SK-N-SH (cell line): ENCODE measurements at regions not wholly inside any gene's neighbourhood (a gene's known extent, or its start where the extent isn't known, plus 50 kb on each side); places are given as distances from the start of the nearest gene placed in this dataset.

ENCODE experiments used
- CTCF ChIA-PET: fragments of 300-600, 350-600 bp; formaldehyde crosslinking; extraction: SDS; loops from one replicate; lab custom pipeline; 2021; lab: Yijun Ruan, JAX
- POLR2A ChIA-PET: fragments of 350-600 bp; sonication (Branson Sonifier 250); formaldehyde crosslinking; extraction: SDS; loops from one replicate; lab custom pipeline; 2020; ENCODE audit warnings: antibody characterized with exemption, inconsistent platforms; lab: Yijun Ruan, JAX
- DNase-seq: peaks from one replicate; pipeline ENCODE4 v3.0.0; 2012
- H2AFZ ChIP-seq: fragments of 200-600 bp; sonication (generic); 2 replicates; pipeline ENCODE4 v1.8.1; 2016; ENCODE audit warnings: antibody characterized with exemption, mild to moderate bottlenecking, low read depth
- H3F3A ChIP-seq: fragments of 200-600 bp; sonication (generic); replicated peaks from 2 replicates; pipeline ENCODE3; 2016; ENCODE audit warnings: antibody characterized with exemption, mild to moderate bottlenecking; ENCODE audit not compliant: insufficient read depth
- H3K27ac ChIP-seq, 2 experiments: fragments of 200-500 bp in 1 of 2; fragments of 200-600 bp in 1 of 2; sonication (Bioruptor generic) in 1 of 2; sonication (generic), shearing (Covaris generic) in 1 of 2; 2 replicates each; pipeline versions ENCODE4 v1.5.1 to v1.6.1; 2014 to 2016; ENCODE audit warnings: low read depth in 2 of 2, inconsistent platforms in 1 of 2, low read length in 1 of 2, mild to moderate bottlenecking in 1 of 2, mixed read lengths in 1 of 2
- H3K27me3 ChIP-seq: fragments of 200-600 bp; sonication (generic), shearing (Covaris generic); 2 replicates; pipeline ENCODE4 v1.6.1; 2016; ENCODE audit warnings: mixed run types; ENCODE audit not compliant: insufficient read depth
- H3K36me3 ChIP-seq, 2 experiments: fragments of 200-500 bp in 1 of 2; fragments of 200-600 bp in 1 of 2; sonication (Bioruptor generic) in 1 of 2; sonication (generic) in 1 of 2; replicated peaks in 1 of 2; 2 replicates each; pipeline versions ENCODE3 to v1.5.1; 2014 to 2016; ENCODE audit warnings: low read length in 1 of 2, mild to moderate bottlenecking in 1 of 2; ENCODE audit not compliant: insufficient read depth in 2 of 2, control insufficient read depth in 1 of 2
- H3K4me1 ChIP-seq, 2 experiments: fragments of 200-500 bp in 1 of 2; fragments of 200-600 bp in 1 of 2; sonication (Bioruptor generic) in 1 of 2; sonication (generic), shearing (Covaris generic) in 1 of 2; 2 replicates each; pipeline versions ENCODE4 v1.5.1 to v1.6.1; 2014 to 2016; ENCODE audit warnings: low read depth in 1 of 2, low read length in 1 of 2, mixed run types in 1 of 2; ENCODE audit not compliant: insufficient read depth in 2 of 2, control insufficient read depth in 1 of 2
- H3K4me2 ChIP-seq: fragments of 200-600 bp; sonication (generic), shearing (Covaris generic); 2 replicates; pipeline ENCODE4 v1.6.1; 2017; ENCODE audit warnings: mixed run types
- H3K4me3 ChIP-seq, 2 experiments: fragments of 200-500 bp in 1 of 2; fragments of 200-600 bp in 1 of 2; sonication (Bioruptor generic) in 1 of 2; sonication (generic), shearing (Covaris generic) in 1 of 2; 2 replicates each; pipeline versions ENCODE4 v1.5.1 to v1.8.1; 2014 to 2016; ENCODE audit warnings: low read depth in 2 of 2, inconsistent platforms in 1 of 2, low read length in 1 of 2, mild to moderate bottlenecking in 1 of 2, mixed read lengths in 1 of 2, moderate library complexity in 1 of 2
- H3K79me2 ChIP-seq: fragments of 200-600 bp; sonication (generic); 2 replicates; pipeline ENCODE4 v1.8.1; 2017; ENCODE audit warnings: mild to moderate bottlenecking; ENCODE audit not compliant: insufficient read depth
- H3K9ac ChIP-seq: fragments of 200-600 bp; sonication (generic); 2 replicates; pipeline ENCODE4 v1.6.1; 2017; ENCODE audit warnings: mixed run types
- H3K9me2 ChIP-seq: fragments of 200-600 bp; sonication (generic); 2 replicates; pipeline ENCODE4 v1.6.1; 2017; ENCODE audit warnings: mixed run types
- H3K9me3 ChIP-seq: fragments of 200-600 bp; sonication (generic); 2 replicates; pipeline ENCODE4 v1.6.1; 2017; ENCODE audit warnings: mixed run types, mild to moderate bottlenecking, moderate library complexity
- H4K20me1 ChIP-seq: fragments of 200-600 bp; sonication (generic); 2 replicates; pipeline ENCODE4 v1.6.1; 2017; ENCODE audit warnings: mild to moderate bottlenecking, mixed run types; ENCODE audit not compliant: insufficient read depth
- CHD2 ChIP-seq: fragments of 150-350 bp; IDR thresholded peaks from 2 replicates; pipeline ENCODE4 v1.6.1; 2018; ENCODE audit warnings: low read length; ENCODE audit not compliant: partially characterized antibody
- CTCF ChIP-seq: fragments of 200-600 bp; sonication (generic); IDR thresholded peaks from 2 replicates; pipeline ENCODE4 v1.6.1; 2017; ENCODE audit warnings: antibody characterized with exemption, mild to moderate bottlenecking, moderate library complexity
- ELF1 ChIP-seq: IDR thresholded peaks from 2 replicates; pipeline ENCODE4 v1.4.0; 2012
- EP300 ChIP-seq, 2 experiments: IDR thresholded peaks; 2 replicates each; pipeline versions ENCODE4 v1.4.0 to v1.6.1; 2012; ENCODE audit warnings: borderline replicate concordance in 1 of 2, low read depth in 1 of 2, low read length in 1 of 2
- FOSL2 ChIP-seq: IDR thresholded peaks from 2 replicates; pipeline ENCODE4 v1.4.0; 2012; ENCODE audit warnings: low read depth, mild to moderate bottlenecking, moderate library complexity, borderline replicate concordance
- FOXJ3 ChIP-seq: sonication (generic); formaldehyde crosslinking; IDR thresholded peaks from 2 replicates; pipeline ENCODE4 v1.5.1; 2020; ENCODE audit warnings: mild to moderate bottlenecking, missing genetic modification reagents
- FOXM1 ChIP-seq: IDR thresholded peaks from 2 replicates; pipeline ENCODE4 v1.4.0; 2012; ENCODE audit warnings: low read depth, mild to moderate bottlenecking
- GABPA ChIP-seq: IDR thresholded peaks from 2 replicates; pipeline ENCODE4 v1.4.0; 2012; ENCODE audit warnings: low read depth, mild to moderate bottlenecking
- GATA2 ChIP-seq: sonication (generic); formaldehyde crosslinking; IDR thresholded peaks from 2 replicates; pipeline ENCODE4 v1.5.0; 2020; ENCODE audit warnings: mild to moderate bottlenecking, missing genetic modification reagents
- JUND ChIP-seq: IDR thresholded peaks from 2 replicates; pipeline ENCODE4 v1.4.0; 2012
- MAX ChIP-seq: IDR thresholded peaks from 2 replicates; pipeline ENCODE4 v1.4.0; 2012; ENCODE audit warnings: low read depth
- MXI1 ChIP-seq: IDR thresholded peaks from 2 replicates; pipeline ENCODE4 v1.6.1; 2012; ENCODE audit warnings: mild to moderate bottlenecking, low read depth, low read length, improper control_type of control experiment
- NFIC ChIP-seq: IDR thresholded peaks from 2 replicates; pipeline ENCODE4 v1.4.0; 2012; ENCODE audit warnings: borderline replicate concordance
- PBX3 ChIP-seq: IDR thresholded peaks from 2 replicates; pipeline ENCODE4; 2012
- POLR2AphosphoS5 ChIP-seq: IDR thresholded peaks from 2 replicates; pipeline ENCODE4 v1.6.1; 2012; ENCODE audit warnings: low read depth, low read length
- RCOR1 ChIP-seq: fragments of 150-350 bp; IDR thresholded peaks from 2 replicates; pipeline ENCODE4 v1.6.1; 2017; ENCODE audit warnings: antibody characterized with exemption, low read length
- TCF12 ChIP-seq: IDR thresholded peaks from 2 replicates; pipeline ENCODE4 v1.4.0; 2012
- USF1 ChIP-seq: IDR thresholded peaks from 2 replicates; pipeline ENCODE4 v1.4.0; 2012; ENCODE audit warnings: low read depth, borderline replicate concordance
- YY1 ChIP-seq: IDR thresholded peaks from 2 replicates; pipeline ENCODE4 v1.4.0; 2012; ENCODE audit warnings: low read depth, mild to moderate bottlenecking
- ZBTB33 ChIP-seq: IDR thresholded peaks from 2 replicates; pipeline ENCODE4 v1.4.0; 2012; ENCODE audit warnings: low read depth, borderline replicate concordance
- WGBS: methylation state at CpG from one replicate; pipeline ENCODE4 v1.1.6; 2017; ENCODE audit warnings: low lambda C conversion rate; 5-methylcytosine and 5-hydroxymethylcytosine counted together

GRCh38 chr18:40524881-40525280 is 1430.2 kb upstream of the PIK3C3 start (continued):
- TF ChIP-seq EP300 (IDR thresholded peaks at IDR 0.05; ENCODE audit: borderline replicate concordance in 1 of 2, low read depth in 1 of 2, low read length in 1 of 2), result no peak
- TF ChIP-seq PBX3, result no peak
- no peak for TF ChIP-seq USF1
- TF ChIP-seq GATA2 (CRISPR knock-in tag), result no peak

GRCh38 chr18:40523287-40523686 is 1431.7 kb upstream of the PIK3C3 start:
- WGBS, result 88% methylated on average over 1 of the region's 1 CpG

More at GRCh38 chr18:40523287-40523686, 1431.7 kb upstream of the PIK3C3 start:
- Histone ChIP-seq H3K4me2 (no peak overlapping the region), H3K36me3 (no peaks in the 10 kb centered on the region), H4K20me1 (no peaks in the 10 kb centered on the region), H3K9me2 (no peaks in the 10 kb centered on the region), H3K79me2 (no peaks in the 10 kb centered on the region), H3F3A (no peaks in the 10 kb centered on the region), H2AFZ (no peak overlapping the region), H3K9ac (no peak overlapping the region), H3K4me3 (no peak overlapping the region), H3K27ac (no peak overlapping the region), H3K27me3 (no peaks in the 10 kb centered on the region), H3K9me3 (no peaks in the 10 kb centered on the region), H3K4me1 (no peaks in the 10 kb centered on the region)
- ChIA-PET CTCF (no interaction called here), POLR2A (no interaction called here)
- TF ChIP-seq ELF1, result no peak
- no peak for TF ChIP-seq NFIC
- no peak for TF ChIP-seq YY1
- TF ChIP-seq CHD2, result no peak
- TF ChIP-seq FOXM1, result no peak
- no peak for TF ChIP-seq TCF12
- no peak for TF ChIP-seq FOSL2
- no peak for TF ChIP-seq MXI1
- TF ChIP-seq RCOR1, result no peak
- no peak for TF ChIP-seq JUND
- TF ChIP-seq CTCF, result no peak
- no peak for TF ChIP-seq MAX
- TF ChIP-seq GATA2 (CRISPR knock-in tag), result no peak
- no peak for TF ChIP-seq GABPA
- no peak for TF ChIP-seq ZBTB33
- TF ChIP-seq PBX3, result no peak
- TF ChIP-seq FOXJ3, result no peak
- no peak for TF ChIP-seq POLR2AphosphoS5
- no peak for DNase-seq
